ENCODE measurements at regions not wholly inside any gene's neighbourhood (a gene's known extent, or its start where the extent isn't known, plus 50 kb on each side); places are given as distances from the start of the nearest gene placed in this dataset.

GRCh38 chr20:22744341-22745193 lies 160.2 kb upstream of the FOXA2 start:
- no peak for DNase-seq

- DNase-seq, result no peak
These were observed 160.8 kb upstream of the FOXA2 start for GRCh38 chr20:22745194-22745500.

- DNase-seq, result no peak
These were observed 162.6 kb upstream of the FOXA2 start for GRCh38 chr20:22746957-22747356.

- DNase-seq, result no peak
These were observed 168.0 kb upstream of the FOXA2 start for GRCh38 chr20:22752324-22752723.

- peak; percentile 20 for DNase-seq
These were observed 173.2 kb upstream of the FOXA2 start for GRCh38 chr20:22757424-22758183.

GRCh38 chr20:22758815-22759214 lies 174.4 kb upstream of the FOXA2 start:
- DNase-seq, result no peak

GRCh38 chr20:22762576-22763256 lies 178.3 kb upstream of the FOXA2 start:
- DNase-seq, result no peak

- no peak for DNase-seq
These were observed 179.0 kb upstream of the FOXA2 start for GRCh38 chr20:22763257-22763906.

GRCh38 chr20:22768266-22769178 lies 184.2 kb upstream of the FOXA2 start:
- DNase-seq, result peak; percentile 77

GRCh38 chr20:22770241-22770800 lies 185.9 kb upstream of the FOXA2 start:
- DNase-seq, result peak; percentile 66

GRCh38 chr20:22771706-22772105 lies 187.3 kb upstream of the FOXA2 start:
- DNase-seq, result no peak

- DNase-seq, result no peak
These were observed 189.0 kb upstream of the FOXA2 start for GRCh38 chr20:22773344-22773743.

GRCh38 chr20:22775256-22775655 lies 190.9 kb upstream of the FOXA2 start:
- peak; percentile 57 for DNase-seq

GRCh38 chr20:22775671-22776139 lies 191.3 kb upstream of the FOXA2 start:
- DNase-seq, result peak; percentile 84

- DNase-seq, result no peak
These were observed 192.0 kb upstream of the FOXA2 start for GRCh38 chr20:22776369-22776768.

- DNase-seq, result no peak
These were observed 195.5 kb upstream of the FOXA2 start for GRCh38 chr20:22779878-22780277.

- no peak for DNase-seq
These were observed 197.5 kb upstream of the FOXA2 start for GRCh38 chr20:22781869-22782268.

- DNase-seq, result no peak
These were observed 205.3 kb upstream of the FOXA2 start for GRCh38 chr20:22789676-22790075.

GRCh38 chr20:22791396-22791795 lies 207.0 kb upstream of the FOXA2 start:
- no peak for DNase-seq

GRCh38 chr20:22791877-22792525 lies 207.6 kb upstream of the FOXA2 start:
- no peak for DNase-seq

GRCh38 chr20:22794200-22794599 lies 209.8 kb upstream of the FOXA2 start:
- DNase-seq, result no peak
